Jurkat, Clone E6-1 (cell line): ENCODE measurements at regions not wholly inside any gene's neighbourhood (a gene's known extent, or its start where the extent isn't known, plus 50 kb on each side); places are given as distances from the start of the nearest gene placed in this dataset.
A peak's percentile ranks its signal among the peaks of the same experiment; 100 is the strongest.

ENCODE experiments used
- DNase-seq: peaks from one replicate; pipeline ENCODE4 v3.0.0-alpha.2; 2011; ENCODE audit warnings: low read depth, low spot score
- H3K4me3 ChIP-seq: 2 replicates; pipeline ENCODE4 v1.5.1; 2011; ENCODE audit warnings: mild to moderate bottlenecking, low read length, control low read depth, moderate library complexity

- no peak overlapping the region for H3K4me3 ChIP-seq
- DNase-seq = no peak
Measured at GRCh38 chr14:98666545-98666944, 605.5 kb downstream of the BCL11B start.

- DNase-seq = no peak
- H3K4me3 ChIP-seq = no peak overlapping the region
Measured at GRCh38 chr14:98682033-98682432, 590.0 kb downstream of the BCL11B start.

GRCh38 chr14:98682726-98683125, 589.3 kb downstream of the BCL11B start:
- DNase-seq = no peak
- H3K4me3 ChIP-seq = no peak overlapping the region

GRCh38 chr14:98684468-98684867, 587.5 kb downstream of the BCL11B start:
- no peak for DNase-seq
- no peak overlapping the region for H3K4me3 ChIP-seq

- DNase-seq = no peak
- no peak overlapping the region for H3K4me3 ChIP-seq
Measured at GRCh38 chr14:98685725-98686124, 586.3 kb downstream of the BCL11B start.

- no peak for DNase-seq
- no peak overlapping the region for H3K4me3 ChIP-seq
Measured at GRCh38 chr14:98688446-98688845, 583.6 kb downstream of the BCL11B start.

GRCh38 chr14:98689951-98690350, 582.0 kb downstream of the BCL11B start:
- DNase-seq = no peak
- H3K4me3 ChIP-seq = no peak overlapping the region

GRCh38 chr14:98692832-98693231, 579.2 kb downstream of the BCL11B start:
- no peak for DNase-seq
- H3K4me3 ChIP-seq = no peak overlapping the region

- no peak overlapping the region for H3K4me3 ChIP-seq
- no peak for DNase-seq
Measured at GRCh38 chr14:98694541-98694940, 577.5 kb downstream of the BCL11B start.

- no peak for DNase-seq
- no peak overlapping the region for H3K4me3 ChIP-seq
Measured at GRCh38 chr14:98695809-98696208, 576.2 kb downstream of the BCL11B start.

- no peak for DNase-seq
- H3K4me3 ChIP-seq = no peak overlapping the region
Measured at GRCh38 chr14:98698341-98698740, 573.7 kb downstream of the BCL11B start.

- DNase-seq = no peak
- no peak overlapping the region for H3K4me3 ChIP-seq
Measured at GRCh38 chr14:98700748-98701147, 571.2 kb downstream of the BCL11B start.

GRCh38 chr14:98701377-98701776, 570.6 kb downstream of the BCL11B start:
- H3K4me3 ChIP-seq = no peak overlapping the region
- DNase-seq = no peak

GRCh38 chr14:98704441-98704840, 567.6 kb downstream of the BCL11B start:
- no peak overlapping the region for H3K4me3 ChIP-seq
- DNase-seq = peak; percentile 67

GRCh38 chr14:98705871-98706300, 566.1 kb downstream of the BCL11B start:
- DNase-seq = no peak
- no peak overlapping the region for H3K4me3 ChIP-seq

- no peak for DNase-seq
- H3K4me3 ChIP-seq = no peak overlapping the region
Measured at GRCh38 chr14:98707522-98707921, 564.5 kb downstream of the BCL11B start.

- no peak for DNase-seq
- no peak overlapping the region for H3K4me3 ChIP-seq
Measured at GRCh38 chr14:98708555-98708954, 563.4 kb downstream of the BCL11B start.

GRCh38 chr14:98711453-98711852, 560.5 kb downstream of the BCL11B start:
- H3K4me3 ChIP-seq = no peak overlapping the region
- no peak for DNase-seq

- DNase-seq = no peak
- no peak overlapping the region for H3K4me3 ChIP-seq
Measured at GRCh38 chr14:98714626-98715425, 557.2 kb downstream of the BCL11B start.

GRCh38 chr14:98716133-98716532, 555.9 kb downstream of the BCL11B start:
- no peak overlapping the region for H3K4me3 ChIP-seq
- DNase-seq = peak; percentile 35

- no peak for DNase-seq
- H3K4me3 ChIP-seq = no peak overlapping the region
Measured at GRCh38 chr14:98721061-98721460, 550.9 kb downstream of the BCL11B start.
